ENCODE measurements at regions not wholly inside any gene's neighbourhood (a gene's known extent, or its start where the extent isn't known, plus 50 kb on each side); places are given as distances from the start of the nearest gene placed in this dataset.

GRCh38 chr3:80549173-80549572 is 781.4 kb upstream of the ROBO1 start:
- no peaks in the 10 kb centered on the region for H3K36me3 Mint-ChIP-seq

GRCh38 chr3:80543154-80543553 is 775.4 kb upstream of the ROBO1 start:
- Mint-ChIP-seq H3K9me3 (peaks cover 3% of the 10 kb centered on the region), H3K27ac (no peak overlapping the region), H3K27me3 (no peaks in the 10 kb centered on the region), H3K4me1 (no peaks in the 10 kb centered on the region), H3K4me3 (no peak overlapping the region), H3K36me3 (no peaks in the 10 kb centered on the region)
- no peak for DNase-seq

More at GRCh38 chr3:80549173-80549572, 781.4 kb upstream of the ROBO1 start:
- H3K9me3 Mint-ChIP-seq: peaks cover 5% of the 10 kb centered on the region
- H3K27me3 Mint-ChIP-seq: no peaks in the 10 kb centered on the region
- no peak overlapping the region for H3K27ac Mint-ChIP-seq
- no peak overlapping the region for H3K4me3 Mint-ChIP-seq
- no peak for DNase-seq
- H3K4me1 Mint-ChIP-seq: no peaks in the 10 kb centered on the region

- Mint-ChIP-seq H3K27ac (no peak overlapping the region), H3K27me3 (no peaks in the 10 kb centered on the region), H3K9me3 (peaks cover 3% of the 10 kb centered on the region), H3K4me3 (no peak overlapping the region), H3K4me1 (no peaks in the 10 kb centered on the region), H3K36me3 (no peaks in the 10 kb centered on the region)
- no peak for DNase-seq
These were observed 774.7 kb upstream of the ROBO1 start for GRCh38 chr3:80542456-80542855.

- no peak for DNase-seq
- Mint-ChIP-seq H3K27ac (no peak overlapping the region), H3K9me3 (no peaks in the 10 kb centered on the region), H3K4me3 (no peak overlapping the region), H3K36me3 (no peaks in the 10 kb centered on the region), H3K27me3 (no peaks in the 10 kb centered on the region), H3K4me1 (no peaks in the 10 kb centered on the region)
These were observed 769.9 kb upstream of the ROBO1 start for GRCh38 chr3:80537680-80538079.

DNA sequence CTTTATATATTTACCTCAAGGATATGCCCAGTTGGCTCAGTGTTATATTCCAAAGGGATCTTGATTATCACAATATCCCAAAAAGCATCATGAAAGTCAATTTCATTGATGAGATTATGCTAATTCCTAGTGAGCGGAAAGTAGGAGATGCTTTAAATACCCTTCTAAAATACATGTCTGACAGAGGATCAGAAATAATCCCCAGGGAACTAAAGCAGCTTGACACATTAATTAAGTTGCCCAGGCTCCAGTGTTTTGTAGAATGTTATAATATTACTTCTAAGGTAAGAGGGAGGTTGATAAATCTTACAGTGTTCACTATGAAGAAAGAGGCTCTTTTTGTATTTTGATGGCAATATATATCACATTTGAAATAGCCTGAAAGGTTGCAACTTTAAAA is 767.5 kb upstream of the ROBO1 start:
- Mint-ChIP-seq H3K36me3 (no peaks in the 10 kb centered on the region), H3K9me3 (peaks cover 2% of the 10 kb centered on the region), H3K4me1 (no peaks in the 10 kb centered on the region), H3K27me3 (no peaks in the 10 kb centered on the region), H3K4me3 (no peak overlapping the region), H3K27ac (no peak overlapping the region)
- no peak for DNase-seq

DNA sequence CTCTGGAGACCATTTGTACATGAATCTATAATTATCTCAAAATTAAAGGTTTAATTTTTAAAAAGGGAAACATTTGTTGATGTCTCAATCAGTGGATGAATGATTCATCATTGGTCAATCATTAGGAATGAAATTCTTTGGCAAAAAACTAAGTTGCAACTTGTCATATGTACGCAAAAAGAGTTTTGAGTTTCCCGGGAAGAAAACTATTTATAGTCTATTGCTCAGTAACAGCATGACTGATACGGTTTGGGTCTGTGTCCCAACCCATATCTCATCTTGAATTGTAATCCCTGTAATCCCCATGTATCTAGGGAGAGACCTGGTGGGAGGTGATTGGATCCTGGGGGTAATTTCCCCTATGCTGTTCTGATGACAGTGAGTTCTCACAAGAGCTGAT is 765.8 kb upstream of the ROBO1 start:
- DNase-seq: no peak
- H3K36me3 Mint-ChIP-seq: no peaks in the 10 kb centered on the region
- peaks cover 2% of the 10 kb centered on the region for H3K9me3 Mint-ChIP-seq
- H3K27me3 Mint-ChIP-seq: no peaks in the 10 kb centered on the region
- H3K4me3 Mint-ChIP-seq: no peak overlapping the region
- H3K4me1 Mint-ChIP-seq: no peaks in the 10 kb centered on the region
- H3K27ac Mint-ChIP-seq: no peak overlapping the region

GRCh38 chr3:80526153-80526552 is 758.4 kb upstream of the ROBO1 start:
- Mint-ChIP-seq H3K27me3 (no peaks in the 10 kb centered on the region), H3K9me3 (peaks cover 5% of the 10 kb centered on the region), H3K36me3 (no peaks in the 10 kb centered on the region), H3K4me3 (no peak overlapping the region), H3K27ac (no peak overlapping the region), H3K4me1 (no peaks in the 10 kb centered on the region)
- DNase-seq: no peak

GRCh38 chr3:80521081-80521480 is 753.3 kb upstream of the ROBO1 start:
- Mint-ChIP-seq H3K27me3 (no peaks in the 10 kb centered on the region), H3K4me1 (no peaks in the 10 kb centered on the region), H3K36me3 (no peaks in the 10 kb centered on the region), H3K9me3 (peaks cover 4% of the 10 kb centered on the region), H3K27ac (no peak overlapping the region), H3K4me3 (no peak overlapping the region)
- no peak for DNase-seq

GRCh38 chr3:80519436-80519835 is 751.6 kb upstream of the ROBO1 start:
- Mint-ChIP-seq H3K4me3 (no peak overlapping the region), H3K36me3 (no peaks in the 10 kb centered on the region), H3K27me3 (no peaks in the 10 kb centered on the region), H3K27ac (no peak overlapping the region), H3K4me1 (no peaks in the 10 kb centered on the region), H3K9me3 (peaks cover 2% of the 10 kb centered on the region)
- no peak for DNase-seq

GRCh38 chr3:80496452-80496851 is 728.7 kb upstream of the ROBO1 start:
- no peak for DNase-seq
- Mint-ChIP-seq H3K36me3 (no peaks in the 10 kb centered on the region), H3K27me3 (no peaks in the 10 kb centered on the region), H3K4me1 (no peaks in the 10 kb centered on the region), H3K9me3 (peaks cover 3% of the 10 kb centered on the region), H3K4me3 (no peak overlapping the region), H3K27ac (no peak overlapping the region)

DNA sequence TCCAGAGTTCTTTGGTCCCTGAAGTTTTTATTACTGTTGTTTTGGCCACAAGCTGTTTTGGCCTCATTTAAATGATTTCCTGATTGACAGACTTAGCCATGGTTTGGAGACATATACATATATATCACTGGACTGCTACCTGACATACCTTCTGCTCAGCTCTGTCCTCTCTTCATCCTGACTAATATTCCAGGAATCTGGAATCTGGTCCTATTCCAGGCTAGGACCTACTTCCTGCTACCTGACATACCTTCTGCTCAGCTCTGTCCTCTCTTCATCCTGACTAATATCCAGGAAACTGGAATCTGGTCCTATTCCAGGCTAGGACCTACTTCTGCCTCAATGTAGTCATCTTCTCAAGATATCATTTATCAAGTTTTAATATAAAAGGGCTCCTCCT is 724.4 kb upstream of the ROBO1 start:
- H3K4me1 Mint-ChIP-seq: no peaks in the 10 kb centered on the region
- no peak for DNase-seq
- peaks cover 3% of the 10 kb centered on the region for H3K9me3 Mint-ChIP-seq
- H3K27me3 Mint-ChIP-seq: no peaks in the 10 kb centered on the region
- H3K36me3 Mint-ChIP-seq: no peaks in the 10 kb centered on the region
- no peak overlapping the region for H3K4me3 Mint-ChIP-seq
- H3K27ac Mint-ChIP-seq: no peak overlapping the region

DNA sequence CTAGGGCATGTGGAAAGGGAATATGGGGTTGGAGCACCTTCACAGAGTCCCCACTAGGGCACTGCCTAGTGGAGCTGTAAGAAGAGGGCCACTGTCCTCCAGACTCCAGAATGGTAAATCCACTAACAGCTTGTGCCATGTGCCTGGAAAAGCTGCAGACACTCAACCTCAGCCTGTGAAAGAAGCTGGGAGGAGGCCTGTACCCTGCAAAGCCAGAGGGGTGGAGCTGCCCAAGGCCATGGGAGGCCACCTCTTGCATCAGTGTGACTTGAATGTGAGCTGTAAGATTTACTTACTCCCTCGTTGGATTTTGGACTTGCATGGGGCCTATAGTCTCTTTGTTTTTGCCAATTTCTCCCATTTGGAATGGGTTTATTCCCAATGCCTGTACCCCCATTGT is 705.2 kb upstream of the ROBO1 start:
- Mint-ChIP-seq H3K4me3 (no peak overlapping the region), H3K27me3 (no peaks in the 10 kb centered on the region)
- DNase-seq: no peak

GRCh38 chr3:80472459-80472858 is 704.7 kb upstream of the ROBO1 start:
- peaks cover 6% of the 10 kb centered on the region for H3K9me3 Mint-ChIP-seq
- H3K4me1 Mint-ChIP-seq: no peaks in the 10 kb centered on the region
- no peak overlapping the region for H3K4me3 Mint-ChIP-seq
- DNase-seq: no peak
- no peak overlapping the region for H3K27ac Mint-ChIP-seq
- H3K27me3 Mint-ChIP-seq: no peaks in the 10 kb centered on the region
- no peaks in the 10 kb centered on the region for H3K36me3 Mint-ChIP-seq

More for the DNA sequence above, 705.2 kb upstream of the ROBO1 start:
- H3K9me3 Mint-ChIP-seq: peaks cover 6% of the 10 kb centered on the region
- H3K4me1 Mint-ChIP-seq: no peaks in the 10 kb centered on the region
- H3K36me3 Mint-ChIP-seq: no peaks in the 10 kb centered on the region
- no peak overlapping the region for H3K27ac Mint-ChIP-seq

DNA sequence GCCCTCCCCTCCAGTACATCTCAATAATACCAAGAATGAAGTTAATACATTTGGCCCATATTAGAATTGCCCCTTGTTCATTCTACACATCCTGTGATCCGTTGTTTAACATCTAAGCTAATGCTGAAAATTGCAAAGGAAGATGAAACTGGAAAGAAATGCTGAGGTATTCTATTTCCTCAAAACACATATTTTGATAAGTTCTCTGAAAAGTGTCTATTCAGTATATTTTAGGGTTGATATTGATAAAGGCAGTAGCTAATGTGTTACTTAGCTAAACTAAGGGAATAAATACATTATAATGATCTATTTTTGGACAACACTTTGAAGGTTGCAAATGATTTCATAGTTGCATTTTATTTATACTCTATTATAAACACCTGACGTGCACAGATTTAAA is 702.6 kb upstream of the ROBO1 start:
- no peak for DNase-seq
- no peaks in the 10 kb centered on the region for H3K36me3 Mint-ChIP-seq
- H3K27me3 Mint-ChIP-seq: no peaks in the 10 kb centered on the region
- H3K9me3 Mint-ChIP-seq: peaks cover 6% of the 10 kb centered on the region
- no peak overlapping the region for H3K4me3 Mint-ChIP-seq
- no peak overlapping the region for H3K27ac Mint-ChIP-seq
- H3K4me1 Mint-ChIP-seq: no peaks in the 10 kb centered on the region

GRCh38 chr3:80465746-80466145 is 697.9 kb upstream of the ROBO1 start:
- Mint-ChIP-seq H3K4me1 (no peaks in the 10 kb centered on the region), H3K36me3 (no peaks in the 10 kb centered on the region), H3K9me3 (no peaks in the 10 kb centered on the region), H3K4me3 (no peak overlapping the region), H3K27ac (no peak overlapping the region), H3K27me3 (no peaks in the 10 kb centered on the region)
- DNase-seq: no peak

DNA sequence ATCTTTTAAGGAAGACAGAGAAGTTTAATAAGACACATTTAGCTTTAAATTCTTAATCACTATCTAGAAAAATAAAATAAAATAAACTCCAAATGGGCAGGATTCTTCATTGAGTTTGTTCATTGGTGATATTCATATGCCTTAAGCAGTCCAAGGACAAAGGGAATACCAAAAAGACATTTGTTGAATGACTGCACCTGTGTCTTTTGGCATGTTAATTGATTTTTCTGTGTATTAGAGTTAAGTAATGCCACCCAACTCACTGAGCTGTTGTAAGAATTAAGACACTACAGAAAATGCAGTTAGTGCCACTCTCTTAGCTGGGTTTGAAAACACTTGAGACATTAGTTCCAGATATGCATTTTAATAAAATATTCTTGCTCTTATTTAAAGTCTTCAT is 683.6 kb upstream of the ROBO1 start:
- H3K4me3 Mint-ChIP-seq: no peak overlapping the region
- H3K27ac Mint-ChIP-seq: no peak overlapping the region
- no peaks in the 10 kb centered on the region for H3K9me3 Mint-ChIP-seq
- no peak for DNase-seq
- H3K36me3 Mint-ChIP-seq: no peaks in the 10 kb centered on the region
- H3K27me3 Mint-ChIP-seq: no peaks in the 10 kb centered on the region
- no peaks in the 10 kb centered on the region for H3K4me1 Mint-ChIP-seq

GRCh38 chr3:80445641-80446040 is 677.8 kb upstream of the ROBO1 start:
- no peak overlapping the region for H3K27ac Mint-ChIP-seq

More at GRCh38 chr3:80445641-80446040, 677.8 kb upstream of the ROBO1 start:
- Mint-ChIP-seq H3K9me3 (no peaks in the 10 kb centered on the region), H3K36me3 (no peaks in the 10 kb centered on the region), H3K4me1 (no peaks in the 10 kb centered on the region), H3K27me3 (no peaks in the 10 kb centered on the region), H3K4me3 (no peak overlapping the region)
- no peak for DNase-seq
